ENCODE measurements at regions not wholly inside any gene's neighbourhood (a gene's known extent, or its start where the extent isn't known, plus 50 kb on each side); places are given as distances from the start of the nearest gene placed in this dataset.

DNA sequence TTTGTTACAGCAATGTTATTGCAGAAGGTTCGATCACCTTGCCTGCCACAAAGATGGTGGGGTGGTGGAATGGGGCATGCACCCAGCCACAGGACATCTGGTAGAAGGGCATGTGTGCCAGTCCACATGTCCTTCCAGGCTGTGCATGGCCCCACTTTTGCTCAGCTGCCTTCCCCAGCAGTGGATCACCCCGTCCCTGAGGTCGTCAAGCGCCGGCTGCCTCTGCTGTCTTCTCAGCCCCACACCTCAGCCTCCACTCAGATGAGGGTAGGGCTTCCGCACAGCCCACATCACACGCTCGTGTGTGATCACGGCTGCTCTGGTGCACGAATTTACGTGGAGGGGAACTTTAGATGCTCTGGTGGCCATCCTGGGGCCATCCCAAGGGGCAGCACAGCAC lies 109.5 kb upstream of the PMEPA1 start:
- H3K9me3 ChIP-seq (ENCODE audit: insufficient read depth in 2 of 2, low read depth in 1 of 2, low read length in 1 of 2): no peaks in the 10 kb centered on the region
- ChIA-PET POLR2A (ENCODE audit: partially characterized antibody) (no interaction called here), CTCF (ENCODE audit: partially characterized antibody) (interaction anchor here (0.5 to 1.0 kb wide), 2 partner anchors 81 to 87 kb away, joined by 3 read pairs; no protein-coding TSS in a partner anchor)
- no peak overlapping the region for H4K8ac ChIP-seq (ENCODE audit: extremely low read depth, insufficient read depth, low read length)
- no peaks in the 10 kb centered on the region for H3K36me3 ChIP-seq (ENCODE audit: control insufficient read depth in 2 of 4, insufficient read depth in 4 of 4, low read length in 3 of 4)
- H3K79me1 ChIP-seq (ENCODE audit: low read depth, low read length): no peaks in the 10 kb centered on the region; the same call in 1 of the 2 replicates
- WGBS, 2 experiments (ENCODE audit: extremely low coverage in 1 of 2, insufficient coverage in 1 of 2, insufficient read length in 1 of 2, insufficient replicate concordance in 2 of 2, low coverage in 1 of 2, low lambda C conversion rate in 2 of 2, missing lambda C conversion rate in 1 of 2): 88% methylated on average over 11 of the region's 11 CpGs; no CpG with 5 or more reads in 1 of the 2 experiments
- no peak overlapping the region for H3K4ac ChIP-seq (replicated peaks; ENCODE audit: insufficient read length, low read depth, low read length)
- no peak overlapping the region for H4K5ac ChIP-seq (ENCODE audit: insufficient read length, low read depth, low read length)
- H3K4me3 ChIP-seq (ENCODE audit: extremely low read depth in 1 of 4, insufficient read depth in 2 of 4, low read depth in 3 of 4, low read length in 4 of 4): no peak overlapping the region
- H3K14ac ChIP-seq (ENCODE audit: insufficient read length): no peak overlapping the region
- DNase-seq (ENCODE audit: low read depth in 1 of 2, low spot score in 2 of 2): no peak
- H3K79me2 ChIP-seq (ENCODE audit: control insufficient read depth in 1 of 2, insufficient read depth in 2 of 2, low read length in 2 of 2): no peaks in the 10 kb centered on the region
- H4K20me1 ChIP-seq (replicated peaks in 1 of 2; ENCODE audit: control insufficient read depth in 1 of 2, insufficient read depth in 2 of 2, low read length in 2 of 2): no peaks in the 10 kb centered on the region
- no peaks in the 10 kb centered on the region for H3K27me3 ChIP-seq (replicated peaks in 1 of 4; ENCODE audit: control insufficient read depth in 3 of 4, extremely low read depth in 1 of 4, insufficient read depth in 3 of 4, low read length in 3 of 4)
- H3K9ac ChIP-seq (replicated peaks in 1 of 4; ENCODE audit: extremely low read depth in 1 of 4, low read depth in 3 of 4, low read length in 3 of 4): no peak overlapping the region
- no peak overlapping the region for H3K27ac ChIP-seq (ENCODE audit: low read depth, low read length)
- H4K91ac ChIP-seq (replicated peaks; ENCODE audit: insufficient read length, low read length): peak overlapping the region; percentile 3
- H2BK20ac ChIP-seq (ENCODE audit: low read length): no peak overlapping the region
- H2BK120ac ChIP-seq (replicated peaks; ENCODE audit: low read depth, low read length): no peak overlapping the region
- no peak overlapping the region for H2BK12ac ChIP-seq (ENCODE audit: low read depth, low read length)
- H3K4me1 ChIP-seq (replicated peaks in 1 of 4; ENCODE audit: control insufficient read depth in 3 of 4, insufficient read depth in 4 of 4, low read length in 3 of 4): no peaks in the 10 kb centered on the region
- no peak overlapping the region for H2AK5ac ChIP-seq (ENCODE audit: low read depth, low read length)
- no peak for TF ChIP-seq CEBPB (IDR thresholded peaks at IDR 0.05; ENCODE audit: low read depth, low read length)
- TF ChIP-seq ZNF274 (IDR thresholded peaks at IDR 0.05; ENCODE audit: borderline replicate concordance, extremely low read depth, low read length): no peak
- TF ChIP-seq EP300 (IDR thresholded peaks at IDR 0.05; ENCODE audit: borderline replicate concordance in 1 of 2, low read depth in 2 of 2, low read length in 2 of 2): no peak
- TF ChIP-seq EGR1 (IDR thresholded peaks at IDR 0.05; ENCODE audit: borderline replicate concordance, low read depth, low read length): no peak
- no peak for TF ChIP-seq USF2 (IDR thresholded peaks at IDR 0.05; ENCODE audit: low read length)
- no peak for TF ChIP-seq BACH1 (IDR thresholded peaks at IDR 0.05; ENCODE audit: low read length)
- no peak for TF ChIP-seq BRCA1 (IDR thresholded peaks at IDR 0.05; ENCODE audit: low read depth, low read length)
- no peak for TF ChIP-seq JUND (IDR thresholded peaks at IDR 0.05; ENCODE audit: low read length)
- no peak overlapping the region for H3K18ac ChIP-seq (ENCODE audit: extremely low read depth, low read length)
- H3K56ac ChIP-seq (replicated peaks; ENCODE audit: insufficient read length, low read depth, low read length): no peak overlapping the region
- H3K23me2 ChIP-seq (ENCODE audit: low read depth, low read length): no peaks in the 10 kb centered on the region
- no peak overlapping the region for H2BK5ac ChIP-seq (ENCODE audit: low read depth, low read length)
- no peak overlapping the region for H3K4me2 ChIP-seq (ENCODE audit: insufficient read depth in 1 of 2, low read depth in 2 of 2, low read length in 2 of 2)
- H2BK15ac ChIP-seq (ENCODE audit: low read length): no peak overlapping the region
- no peak overlapping the region for H2AFZ ChIP-seq (ENCODE audit: low read length)
- H3K23ac ChIP-seq (ENCODE audit: insufficient read length): no peak overlapping the region
- FAIRE-seq: no peak

All from H1 (cell line).